RWPE1 (cell line): ENCODE measurements at regions not wholly inside any gene's neighbourhood (a gene's known extent, or its start where the extent isn't known, plus 50 kb on each side); places are given as distances from the start of the nearest gene placed in this dataset.

Experiments
- CTCF ChIA-PET: fragments of 350-600 bp; sonication (Branson Sonifier 250); formaldehyde crosslinking; extraction: SDS; loops from one replicate; lab custom pipeline; 2021; lab: Yijun Ruan, JAX
- POLR2A ChIA-PET: fragments of 400-600 bp; formaldehyde crosslinking; extraction: SDS; loops from one replicate; lab custom pipeline; 2020; ENCODE audit warnings: antibody characterized with exemption; ENCODE audit not compliant: low non-redundant PET; lab: Yijun Ruan, JAX
- DNase-seq: peaks from one replicate; pipeline ENCODE4 v3.0.0; 2012; ENCODE audit warnings: low spot score
- H3K27ac ChIP-seq: fragments of 450-650 bp; 2 replicates; pipeline ENCODE4 v1.5.1; 2017
- CTCF ChIP-seq: fragments of 450-650 bp; conservative IDR thresholded peaks from 2 replicates; pipeline ENCODE4 v1.5.1; 2017; ENCODE audit warnings: low read depth, mild to moderate bottlenecking

- no peak overlapping the region for H3K27ac ChIP-seq
- no peak for TF ChIP-seq CTCF
- DNase-seq: no peak
- ChIA-PET POLR2A (no interaction called here), CTCF (no interaction called here)
Measured at GRCh38 chr3:55296791-55297190, 190.3 kb downstream of the WNT5A start.

GRCh38 chr3:55296030-55296429 lies 191.1 kb downstream of the WNT5A start:
- ChIA-PET POLR2A (no interaction called here), CTCF (interaction anchor here (0.6 kb wide), 1 partner anchor 112 kb away, joined by 3 read pairs; no protein-coding TSS in a partner anchor)
- H3K27ac ChIP-seq: no peak overlapping the region
- DNase-seq: no peak
- no peak for TF ChIP-seq CTCF

- TF ChIP-seq CTCF: no peak
- DNase-seq: no peak
- ChIA-PET CTCF (no interaction called here), POLR2A (no interaction called here)
- no peak overlapping the region for H3K27ac ChIP-seq
Measured at GRCh38 chr3:55294557-55294956, 192.5 kb downstream of the WNT5A start.

GRCh38 chr3:55292360-55292759 lies 194.7 kb downstream of the WNT5A start:
- ChIA-PET POLR2A (no interaction called here), CTCF (no interaction called here)
- no peak overlapping the region for H3K27ac ChIP-seq
- DNase-seq: no peak
- no peak for TF ChIP-seq CTCF

- POLR2A ChIA-PET: no interaction called here
- TF ChIP-seq CTCF: no peak
- CTCF ChIA-PET: no interaction called here
- DNase-seq: no peak
- H3K27ac ChIP-seq: no peak overlapping the region
Measured at GRCh38 chr3:55288657-55289056, 198.4 kb downstream of the WNT5A start.

GRCh38 chr3:55286693-55287092 lies 200.4 kb downstream of the WNT5A start:
- POLR2A ChIA-PET: no interaction called here
- no peak for DNase-seq
- TF ChIP-seq CTCF: no peak
- no peak overlapping the region for H3K27ac ChIP-seq
- CTCF ChIA-PET: no interaction called here

GRCh38 chr3:55285156-55285555 lies 201.9 kb downstream of the WNT5A start:
- H3K27ac ChIP-seq: no peak overlapping the region
- POLR2A ChIA-PET: no interaction called here
- no peak for TF ChIP-seq CTCF
- CTCF ChIA-PET: interaction anchor here (0.6 kb wide), 1 partner anchor 1671 kb away, joined by 5 read pairs; no protein-coding TSS in a partner anchor
- DNase-seq: no peak
